GM19438 (cell line): ENCODE measurements at regions not wholly inside any gene's neighbourhood (a gene's known extent, or its start where the extent isn't known, plus 50 kb on each side); places are given as distances from the start of the nearest gene placed in this dataset.
"Not testable (repeated sequence)": the region's sequence is repeated elsewhere in the genome, so short reads cannot be mapped to it uniquely, and the experiment has no call there.

Experiments
- ATAC-seq: cut with Tn5 transposase; IDR thresholded peaks from one replicate; pipeline ENCODE4 v1.9.1; 2021; ENCODE audit warnings: low read depth; ENCODE audit not compliant: unreplicated experiment

GRCh38 chr10:124194199-124194824 lies 100.9 kb upstream of the CHST15 start:
- ATAC-seq, result no peak

GRCh38 chr10:124193309-124193696 lies 99.9 kb upstream of the CHST15 start:
- no peak for ATAC-seq

GRCh38 chr10:124192664-124193308 lies 99.4 kb upstream of the CHST15 start:
- not testable (repeated sequence) for ATAC-seq

- ATAC-seq, result not testable (repeated sequence)
Measured at GRCh38 chr10:124190476-124190875, 97.1 kb upstream of the CHST15 start.

GRCh38 chr10:124186956-124187355 lies 93.6 kb upstream of the CHST15 start:
- no peak for ATAC-seq

GRCh38 chr10:124185084-124185483 lies 91.7 kb upstream of the CHST15 start:
- no peak for ATAC-seq

GRCh38 chr10:124184208-124184830 lies 90.9 kb upstream of the CHST15 start:
- ATAC-seq, result no peak

- no peak for ATAC-seq
Measured at GRCh38 chr10:124183617-124184016, 90.2 kb upstream of the CHST15 start.

- no peak for ATAC-seq
Measured at GRCh38 chr10:124182088-124182541, 88.7 kb upstream of the CHST15 start.

- no peak for ATAC-seq
Measured at GRCh38 chr10:124181656-124182055, 88.3 kb upstream of the CHST15 start.

- ATAC-seq, result no peak
Measured at GRCh38 chr10:124180947-124181549, 87.7 kb upstream of the CHST15 start.

GRCh38 chr10:124180044-124180745 lies 86.8 kb upstream of the CHST15 start:
- no peak for ATAC-seq

- ATAC-seq, result no peak
Measured at GRCh38 chr10:124179308-124180043, 86.1 kb upstream of the CHST15 start.

- ATAC-seq, result no peak
Measured at GRCh38 chr10:124177180-124177518, 83.8 kb upstream of the CHST15 start.

GRCh38 chr10:124176349-124177179 lies 83.2 kb upstream of the CHST15 start:
- ATAC-seq, result no peak

- ATAC-seq, result no peak
Measured at GRCh38 chr10:124175701-124176348, 82.4 kb upstream of the CHST15 start.

- ATAC-seq, result no peak
Measured at GRCh38 chr10:124174673-124175645, 81.6 kb upstream of the CHST15 start.

GRCh38 chr10:124174071-124174566 lies 80.7 kb upstream of the CHST15 start:
- ATAC-seq, result no peak
